Astrocyte of the cerebellum (primary cell): ENCODE measurements at regions not wholly inside any gene's neighbourhood (a gene's known extent, or its start where the extent isn't known, plus 50 kb on each side); places are given as distances from the start of the nearest gene placed in this dataset.

ENCODE experiments used
- DNase-seq: peaks from one replicate; pipeline ENCODE4 v3.0.0-alpha.2; 2011; ENCODE audit warnings: low read depth
- H3K4me3 ChIP-seq: 2 replicates; pipeline ENCODE4 v1.5.1; 2011; ENCODE audit warnings: mild to moderate bottlenecking, low read depth, low read length, moderate library complexity
- CTCF ChIP-seq: IDR thresholded peaks from 2 replicates; pipeline ENCODE4 v1.5.1; 2012; ENCODE audit warnings: low read length, low read depth, moderate library complexity, mild to moderate bottlenecking; ENCODE audit errors: missing control alignments
- in situ Hi-C: cut with HindIII; loops from 2 replicates; pipeline ENCODE4 v1.10.0; 2017; ENCODE audit warnings: low sequenced_read_pairs

GRCh38 chr18:45526114-45526841 is 89.0 kb upstream of the SLC14A2 start:
- H3K4me3 ChIP-seq: no peak overlapping the region
- peak; percentile 41 for TF ChIP-seq CTCF
- peak; percentile 20 for DNase-seq
- in situ Hi-C loops: no loop called here

- no peak for TF ChIP-seq CTCF
- in situ Hi-C loops: no loop called here
- no peak overlapping the region for H3K4me3 ChIP-seq
- DNase-seq: no peak
These were observed 87.4 kb upstream of the SLC14A2 start for GRCh38 chr18:45527891-45528290.

- no peak for TF ChIP-seq CTCF
These were observed 86.5 kb upstream of the SLC14A2 start for GRCh38 chr18:45528712-45529336.

GRCh38 chr18:45538444-45538843 is 76.8 kb upstream of the SLC14A2 start:
- in situ Hi-C loops: no loop called here

More at GRCh38 chr18:45528712-45529336, 86.5 kb upstream of the SLC14A2 start:
- DNase-seq: no peak
- in situ Hi-C loops: no loop called here
- no peak overlapping the region for H3K4me3 ChIP-seq

GRCh38 chr18:45539491-45539891 is 75.8 kb upstream of the SLC14A2 start:
- in situ Hi-C loops: no loop called here
- TF ChIP-seq CTCF: no peak
- H3K4me3 ChIP-seq: no peak overlapping the region
- DNase-seq: no peak

More at GRCh38 chr18:45538444-45538843, 76.8 kb upstream of the SLC14A2 start:
- H3K4me3 ChIP-seq: no peak overlapping the region
- no peak for TF ChIP-seq CTCF
- DNase-seq: no peak

GRCh38 chr18:45540125-45540524 is 75.2 kb upstream of the SLC14A2 start:
- DNase-seq: no peak
- in situ Hi-C loops: no loop called here
- no peak overlapping the region for H3K4me3 ChIP-seq
- TF ChIP-seq CTCF: no peak
